Endothelial cell of umbilical vein (primary cell): ENCODE measurements at regions not wholly inside any gene's neighbourhood (a gene's known extent, or its start where the extent isn't known, plus 50 kb on each side); places are given as distances from the start of the nearest gene placed in this dataset.

Experiments used
- BruUV-seq: library from RNA; stranded (reverse); fragments of 400-500 nt; replicated peaks from 2 replicates; lab custom pipeline; 2021; lab: Mats Ljungman, UMichigan
- CTCF ChIA-PET: fragments of 300-600, 350-600 bp; sonication (Branson Sonifier 250); formaldehyde crosslinking; loops from one replicate; lab custom pipeline; 2021; ENCODE audit warnings: antibody characterized with exemption, inconsistent platforms; lab: Charles Lee
- POLR2A ChIA-PET: fragments of 300-600, 350-600 bp; sonication (Branson Sonifier 250); formaldehyde crosslinking; loops from one replicate; lab custom pipeline; 2021; ENCODE audit warnings: antibody characterized with exemption, inconsistent platforms; lab: Charles Lee
- DNase-seq: peaks from one replicate; pipeline ENCODE4 v3.0.0-alpha.2; 2011; ENCODE audit warnings: low read depth, low spot score
- FAIRE-seq: peaks from 2 replicates; lab custom pipeline; 2011; peaks lifted over from hg19 to GRCh38; lab: Jason Lieb, UNC
- H2AFZ ChIP-seq: 2 replicates; pipeline ENCODE4 v1.6.0; 2012; ENCODE audit warnings: low read depth, low read length, control low read depth, inconsistent platforms
- H3K27ac ChIP-seq: 2 replicates; pipeline ENCODE4 v1.5.1; 2011; ENCODE audit warnings: low read depth, mild to moderate bottlenecking, control low read depth, low read length, moderate library complexity; ENCODE audit not compliant: insufficient read depth
- H3K27me3 ChIP-seq, 2 experiments: 2 replicates each; pipeline versions ENCODE4 v1.6.0 to v1.6.1; 2011; ENCODE audit warnings: low read length in 2 of 2, mixed read lengths in 1 of 2; ENCODE audit not compliant: control insufficient read depth in 2 of 2, insufficient read depth in 2 of 2
- H3K36me3 ChIP-seq, 2 experiments: 2 replicates in 1 of 2; 3 replicates in 1 of 2; pipeline ENCODE4 v1.5.1; 2011; ENCODE audit warnings: low read length in 2 of 2, mild to moderate bottlenecking in 1 of 2, moderate library complexity in 1 of 2; ENCODE audit not compliant: control insufficient read depth in 2 of 2, insufficient read depth in 2 of 2; ENCODE audit errors: extremely low read depth in 1 of 2
- H3K4me1 ChIP-seq: 3 replicates; pipeline ENCODE4 v1.5.1; 2011; ENCODE audit warnings: mild to moderate bottlenecking, low read length; ENCODE audit not compliant: control insufficient read depth, insufficient read depth; ENCODE audit errors: extremely low read depth
- H3K4me2 ChIP-seq: 2 replicates; pipeline ENCODE4 v1.6.1; 2011; ENCODE audit warnings: low read length, control low read depth, mixed read lengths; ENCODE audit not compliant: insufficient read depth
- H3K4me3 ChIP-seq, 3 experiments: fragments of 200-600 bp in 1 of 3; sonication (generic), shearing (Covaris generic) in 1 of 3; replicated peaks in 1 of 3; 2 replicates each; pipeline ENCODE4 v1.5.1; 2011 to 2016; ENCODE audit warnings: control low read depth in 3 of 3, low read length in 3 of 3, mild to moderate bottlenecking in 2 of 3, inconsistent platforms in 1 of 3, low read depth in 1 of 3, moderate library complexity in 1 of 3; ENCODE audit not compliant: insufficient read depth in 1 of 3
- H3K79me2 ChIP-seq: 2 replicates; pipeline ENCODE4 v1.6.0; 2012; ENCODE audit warnings: low read length, inconsistent platforms; ENCODE audit not compliant: control insufficient read depth, insufficient read depth
- H3K9ac ChIP-seq: replicated peaks from 2 replicates; pipeline ENCODE3; 2011; ENCODE audit warnings: low read length, control low read depth; ENCODE audit not compliant: insufficient read depth; ENCODE audit errors: extremely low read depth
- H3K9me1 ChIP-seq: replicated peaks from 3 replicates; pipeline ENCODE4 v1.6.0; 2011; ENCODE audit warnings: mild to moderate bottlenecking, low read length; ENCODE audit not compliant: control insufficient read depth, insufficient read depth; ENCODE audit errors: extremely low read depth
- H3K9me3 ChIP-seq: replicated peaks from 2 replicates; pipeline ENCODE4 v1.5.1; 2012; ENCODE audit warnings: low read length, inconsistent platforms; ENCODE audit not compliant: control insufficient read depth, insufficient read depth
- H4K20me1 ChIP-seq: replicated peaks from 2 replicates; pipeline ENCODE3; 2011; ENCODE audit warnings: mild to moderate bottlenecking, low read length; ENCODE audit not compliant: control insufficient read depth, insufficient read depth; ENCODE audit errors: extremely low read depth
- CTCF ChIP-seq, 2 donors: IDR thresholded peaks; 1 replicate in 1 of 2; 2 replicates in 1 of 2; pipeline ENCODE4 v1.5.1; 2011; ENCODE audit warnings: low read length in 2 of 2, mild to moderate bottlenecking in 2 of 2, moderate library complexity in 2 of 2, control low read depth in 1 of 2, inconsistent platforms in 1 of 2, low read depth in 1 of 2; ENCODE audit not compliant: insufficient read depth in 1 of 2; ENCODE audit errors: extremely low read depth in 1 of 2
- EZH2 ChIP-seq: IDR thresholded peaks from 2 replicates; pipeline ENCODE4 v1.6.1; 2012; ENCODE audit warnings: borderline replicate concordance, low read depth, mild to moderate bottlenecking, moderate library complexity, low read length, inconsistent platforms; ENCODE audit not compliant: severe bottlenecking
- FOS ChIP-seq: IDR thresholded peaks from 2 replicates; pipeline ENCODE4 v1.6.1; 2011; ENCODE audit warnings: mild to moderate bottlenecking, low read length, moderate library complexity, borderline replicate concordance; ENCODE audit not compliant: insufficient read depth
- GATA2 ChIP-seq: IDR thresholded peaks from 2 replicates; pipeline ENCODE4 v1.7.0; 2011; ENCODE audit warnings: low read depth, mild to moderate bottlenecking, moderate library complexity, mixed read lengths, low read length; ENCODE audit not compliant: insufficient read length, insufficient read depth
- JUN ChIP-seq: IDR thresholded peaks from 2 replicates; pipeline ENCODE4 v1.6.1; 2011; ENCODE audit warnings: borderline replicate concordance, low read depth; ENCODE audit not compliant: insufficient read length, insufficient read depth
- MAX ChIP-seq: IDR thresholded peaks from 2 replicates; pipeline ENCODE4 v1.6.1; 2011; ENCODE audit not compliant: insufficient read depth, insufficient read length
- MYC ChIP-seq: IDR thresholded peaks from one replicate; pipeline ENCODE4 v1.6.1; 2011; ENCODE audit warnings: mild to moderate bottlenecking, low read depth, low read length
- POLR2A ChIP-seq: IDR thresholded peaks from 2 replicates; pipeline ENCODE4 v1.6.1; 2012; ENCODE audit warnings: low read depth, mild to moderate bottlenecking, control low read depth, low read length
- POLR2AphosphoS5 ChIP-seq: IDR thresholded peaks from 2 replicates; pipeline ENCODE4 v1.6.1; 2012; ENCODE audit warnings: low read depth, mild to moderate bottlenecking, control low read depth, low read length, moderate library complexity; ENCODE audit not compliant: insufficient read depth
- dilution Hi-C: fragments of 300-500 bp; cut with MboI; formaldehyde crosslinking; loops from one replicate; pipeline ENCODE4 v1.15.0; 2019; ENCODE audit warnings: low sequenced_read_pairs; ENCODE audit not compliant: extremely low pct_ligation_motif_present
- intact Hi-C: fragments of 100-400 bp; cut with micrococcal nuclease; formaldehyde crosslinking; loops from one replicate; pipeline ENCODE4 v1.10.0; 2022

GRCh38 chr2:49837561-49838293, 683.4 kb upstream of the FSHR start:
- H3K4me3 ChIP-seq: no peak overlapping the region
- POLR2A ChIA-PET: no interaction called here
- DNase-seq (no peak), FAIRE-seq (no peak)
- H2AFZ ChIP-seq: no peak overlapping the region
- no peak overlapping the region for H3K9ac ChIP-seq
- CTCF ChIA-PET: no interaction called here
- BruUV-seq: no TSS peak
- H3K9me3 ChIP-seq: no peaks in the 10 kb centered on the region
- dilution Hi-C loops: no loop called here
- intact Hi-C loops: no loop called here
- H3K79me2 ChIP-seq: no peaks in the 10 kb centered on the region
- no peak overlapping the region for H3K27ac ChIP-seq
- no peaks in the 10 kb centered on the region for H3K36me3 ChIP-seq
- TF ChIP-seq MAX (no peak), CTCF (IDR thresholded peaks at IDR 0.05; ENCODE audit: extremely low read depth in 1 of 2, insufficient read depth in 1 of 2, low read depth in 1 of 2, low read length in 2 of 2) (no peak), JUN (no peak), GATA2 (no peak), MYC (no peak), EZH2 (no peak), POLR2AphosphoS5 (no peak), FOS (no peak), POLR2A (no peak)
- no peaks in the 10 kb centered on the region for H4K20me1 ChIP-seq
- no peaks in the 10 kb centered on the region for H3K4me1 ChIP-seq
- no peaks in the 10 kb centered on the region for H3K27me3 ChIP-seq
- H3K4me2 ChIP-seq: no peak overlapping the region
- H3K9me1 ChIP-seq: no peaks in the 10 kb centered on the region
